Smooth muscle cell (in vitro differentiated cells): ENCODE measurements at regions not wholly inside any gene's neighbourhood (a gene's known extent, or its start where the extent isn't known, plus 50 kb on each side); places are given as distances from the start of the nearest gene placed in this dataset.

ENCODE experiments used
- DNase-seq: peaks from one replicate; lab custom pipeline; 2025; ENCODE audit not compliant: unreplicated experiment; lab: John Stamatoyannopoulos, UW
- H2AFZ ChIP-seq: fragments of 200-600 bp; sonication (generic); 2 replicates; pipeline ENCODE4 v1.6.0; 2016; ENCODE audit warnings: antibody characterized with exemption, low read depth, mild to moderate bottlenecking
- H3F3A ChIP-seq: fragments of 200-600 bp; sonication (generic); 2 replicates; pipeline ENCODE4 v1.6.0; 2017; ENCODE audit warnings: antibody characterized with exemption, low read depth
- H3K27ac ChIP-seq: fragments of 200-600 bp; sonication (generic); 2 replicates; pipeline ENCODE4 v1.5.1; 2016; ENCODE audit warnings: low read depth, mild to moderate bottlenecking
- H3K27me3 ChIP-seq: fragments of 200-600 bp; sonication (generic); 2 replicates; pipeline ENCODE4 v1.6.1; 2016; ENCODE audit warnings: low read depth, mild to moderate bottlenecking
- H3K36me3 ChIP-seq: fragments of 200-600 bp; sonication (generic); 2 replicates; pipeline ENCODE4 v1.5.1; 2016; ENCODE audit warnings: low read depth
- H3K4me1 ChIP-seq: fragments of 200-600 bp; sonication (generic); 2 replicates; pipeline ENCODE4 v1.5.1; 2016; ENCODE audit warnings: low read depth
- H3K4me2 ChIP-seq: fragments of 200-600 bp; sonication (generic); 2 replicates; pipeline ENCODE4 v1.6.0; 2016; ENCODE audit warnings: mild to moderate bottlenecking
- H3K4me3 ChIP-seq: fragments of 200-600 bp; sonication (generic); 2 replicates; pipeline ENCODE4 v1.5.1; 2016; ENCODE audit warnings: mild to moderate bottlenecking
- H3K79me2 ChIP-seq: fragments of 200-600 bp; sonication (generic); 2 replicates; pipeline ENCODE4 v1.6.0; 2016; ENCODE audit warnings: low read depth, mild to moderate bottlenecking
- H3K9ac ChIP-seq: fragments of 200-600 bp; sonication (generic); 2 replicates; pipeline ENCODE4 v1.6.0; 2016; ENCODE audit warnings: low read depth
- H3K9me3 ChIP-seq: fragments of 200-600 bp; sonication (generic); replicated peaks from 2 replicates; pipeline ENCODE4 v1.5.1; 2016; ENCODE audit warnings: low read depth
- H4K20me1 ChIP-seq: fragments of 200-600 bp; sonication (generic); 2 replicates; pipeline ENCODE4 v1.6.0; 2016; ENCODE audit warnings: low read depth
- CTCF ChIP-seq: fragments of 200-600 bp; sonication (generic); IDR thresholded peaks from 2 replicates; pipeline ENCODE4 v1.5.1; 2017; ENCODE audit warnings: borderline replicate concordance, mild to moderate bottlenecking, antibody characterized with exemption; ENCODE audit not compliant: insufficient read depth, poor library complexity, severe bottlenecking
- WGBS: methylation state at CpG from one replicate; pipeline ENCODE4 v1.1.7; 2016; ENCODE audit warnings: low lambda C conversion rate; 5-methylcytosine and 5-hydroxymethylcytosine counted together

DNA sequence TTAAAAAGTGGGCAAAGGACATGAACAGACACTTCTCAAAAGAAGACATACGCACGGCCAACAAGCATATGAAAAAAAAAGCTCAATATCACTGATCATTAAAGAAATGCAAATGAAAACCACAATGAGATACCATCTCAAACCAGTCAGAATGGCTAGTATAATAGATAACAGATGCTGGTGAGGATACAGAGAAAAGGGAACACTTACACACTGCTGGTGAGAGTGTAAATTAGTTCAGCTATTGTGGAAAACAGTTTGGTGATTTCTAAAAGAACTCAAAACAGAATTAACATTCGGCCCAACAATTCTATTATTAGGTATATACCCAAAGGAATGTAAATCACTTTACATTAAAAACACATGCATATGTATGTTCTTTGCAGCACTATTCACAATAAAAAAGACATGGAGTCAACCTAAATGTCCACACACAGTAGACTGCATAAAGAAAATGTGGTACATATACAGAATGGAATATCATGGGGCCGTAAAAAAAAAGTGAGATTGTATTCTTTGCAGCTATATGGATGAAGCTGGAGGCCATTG is 1569.0 kb downstream of the OLFM4 start:
- no peaks in the 10 kb centered on the region for H4K20me1 ChIP-seq
- no peak overlapping the region for H3K27ac ChIP-seq
- H3K36me3 ChIP-seq: no peaks in the 10 kb centered on the region
- H3K4me3 ChIP-seq: no peak overlapping the region
- H3K4me2 ChIP-seq: no peak overlapping the region
- no peak overlapping the region for H2AFZ ChIP-seq
- WGBS: 82% methylated on average over 4 of the region's 4 CpGs
- H3K79me2 ChIP-seq: no peaks in the 10 kb centered on the region
- H3K9me3 ChIP-seq: no peaks in the 10 kb centered on the region
- no peak for TF ChIP-seq CTCF
- DNase-seq: no peak
- no peaks in the 10 kb centered on the region for H3K27me3 ChIP-seq
- no peaks in the 10 kb centered on the region for H3K4me1 ChIP-seq
- H3K9ac ChIP-seq: no peak overlapping the region
- H3F3A ChIP-seq: no peaks in the 10 kb centered on the region

DNA sequence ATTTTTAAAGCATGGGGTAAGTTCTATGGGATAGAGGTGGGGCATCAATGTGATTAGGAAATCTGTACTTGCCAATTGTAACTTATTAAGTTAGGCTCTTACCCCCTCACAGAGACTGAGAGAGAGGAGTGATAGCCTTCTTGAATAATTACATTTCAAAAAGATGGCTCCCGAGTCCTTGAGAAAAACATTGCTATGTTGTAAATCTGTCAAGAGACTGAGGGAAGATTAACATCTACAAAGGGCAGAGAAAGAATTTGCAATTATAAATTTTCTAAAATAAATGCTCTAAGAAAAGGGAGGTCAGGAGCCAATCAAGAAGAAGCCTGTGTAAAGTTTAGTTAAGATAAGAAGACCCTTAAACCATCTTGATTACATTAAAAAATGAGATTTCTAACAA is 1570.8 kb downstream of the OLFM4 start:
- Histone ChIP-seq H3K4me1 (no peaks in the 10 kb centered on the region), H3K4me2 (no peak overlapping the region), H3K9ac (no peak overlapping the region), H3F3A (no peaks in the 10 kb centered on the region), H3K9me3 (no peaks in the 10 kb centered on the region), H3K27ac (no peak overlapping the region), H3K27me3 (no peaks in the 10 kb centered on the region), H3K36me3 (no peaks in the 10 kb centered on the region), H3K4me3 (no peak overlapping the region), H3K79me2 (no peaks in the 10 kb centered on the region), H4K20me1 (no peaks in the 10 kb centered on the region), H2AFZ (no peak overlapping the region)
- no peak for DNase-seq
- 47% methylated on average over 1 of the region's 1 CpG for WGBS
- TF ChIP-seq CTCF: no peak

GRCh38 chr13:54606944-54607343 is 1578.3 kb downstream of the OLFM4 start:
- Histone ChIP-seq H3K4me1 (no peaks in the 10 kb centered on the region), H3K79me2 (no peaks in the 10 kb centered on the region), H3K4me3 (no peak overlapping the region), H3K27ac (no peak overlapping the region), H3K36me3 (no peaks in the 10 kb centered on the region), H3K27me3 (no peaks in the 10 kb centered on the region), H4K20me1 (no peaks in the 10 kb centered on the region), H3K9me3 (no peaks in the 10 kb centered on the region), H2AFZ (no peak overlapping the region), H3K4me2 (no peak overlapping the region), H3F3A (no peaks in the 10 kb centered on the region), H3K9ac (no peak overlapping the region)
- TF ChIP-seq CTCF: no peak
- DNase-seq: no peak
- WGBS: 75% methylated on average over 1 of the region's 1 CpG

DNA sequence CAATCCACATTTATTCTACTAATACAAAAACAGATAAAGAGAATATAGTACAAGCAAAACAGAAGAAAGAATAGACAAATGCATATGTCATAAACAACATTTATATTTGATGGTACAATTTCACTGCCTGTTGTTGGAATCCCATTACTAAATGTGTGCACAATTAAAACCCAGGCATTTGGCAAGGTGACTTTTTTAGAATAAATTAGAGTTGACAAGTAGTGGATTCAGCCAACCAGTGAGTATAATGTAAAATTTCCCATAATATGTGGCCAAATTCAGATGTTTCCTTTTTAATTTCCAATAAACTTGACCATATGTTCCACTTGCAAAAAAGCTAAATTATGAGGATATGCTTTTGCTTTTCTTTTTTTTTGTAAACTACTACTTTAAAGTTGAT is 1578.8 kb downstream of the OLFM4 start:
- H3K4me2 ChIP-seq: no peak overlapping the region
- no peak for DNase-seq
- no peak overlapping the region for H3K4me3 ChIP-seq
- no peaks in the 10 kb centered on the region for H4K20me1 ChIP-seq
- no peak for TF ChIP-seq CTCF
- no peaks in the 10 kb centered on the region for H3K36me3 ChIP-seq
- no peaks in the 10 kb centered on the region for H3K9me3 ChIP-seq
- H3K79me2 ChIP-seq: no peaks in the 10 kb centered on the region
- no peak overlapping the region for H3K27ac ChIP-seq
- H3K9ac ChIP-seq: no peak overlapping the region
- no peaks in the 10 kb centered on the region for H3K27me3 ChIP-seq
- H2AFZ ChIP-seq: no peak overlapping the region
- H3K4me1 ChIP-seq: no peaks in the 10 kb centered on the region
- no peaks in the 10 kb centered on the region for H3F3A ChIP-seq
